ENCODE measurements at regions not wholly inside any gene's neighbourhood (a gene's known extent, or its start where the extent isn't known, plus 50 kb on each side); places are given as distances from the start of the nearest gene placed in this dataset.

- TF ChIP-seq ESRRA (CRISPR knock-in tag; IDR thresholded peaks at IDR 0.05; ENCODE audit: borderline replicate concordance) (no peak), EMX1 (CRISPR knock-in tag; IDR thresholded peaks at IDR 0.05) (no peak), OVOL2 (CRISPR knock-in tag; IDR thresholded peaks at IDR 0.05; ENCODE audit: borderline replicate concordance) (no peak), JAZF1 (CRISPR knock-in tag; IDR thresholded peaks at IDR 0.05) (no peak), SP1 (CRISPR knock-in tag; conservative IDR thresholded peaks at IDR 0.05) (no peak), NR1H2 (CRISPR knock-in tag; IDR thresholded peaks at IDR 0.05) (no peak)
- Mint-ChIP-seq H3K27ac (no peak overlapping the region), H3K4me3 (no peak overlapping the region), H3K4me1 (no peaks in the 10 kb centered on the region), H3K27me3 (ENCODE audit: low read depth) (no peaks in the 10 kb centered on the region), H3K9me3 (no peaks in the 10 kb centered on the region), H3K36me3 (no peaks in the 10 kb centered on the region)
- ChIA-PET CTCF (no interaction called here), POLR2A (no interaction called here)
- no peak for DNase-seq (ENCODE audit: low spot score)
- no peak for ATAC-seq
Observed at GRCh38 chr3:88824666-88825564, 282.5 kb upstream of the EPHA3 start.

- Mint-ChIP-seq H3K4me1 (no peaks in the 10 kb centered on the region), H3K27me3 (ENCODE audit: low read depth) (no peaks in the 10 kb centered on the region), H3K9me3 (no peaks in the 10 kb centered on the region), H3K27ac (no peak overlapping the region), H3K36me3 (no peaks in the 10 kb centered on the region), H3K4me3 (no peak overlapping the region)
- TF ChIP-seq, protein P1, sequence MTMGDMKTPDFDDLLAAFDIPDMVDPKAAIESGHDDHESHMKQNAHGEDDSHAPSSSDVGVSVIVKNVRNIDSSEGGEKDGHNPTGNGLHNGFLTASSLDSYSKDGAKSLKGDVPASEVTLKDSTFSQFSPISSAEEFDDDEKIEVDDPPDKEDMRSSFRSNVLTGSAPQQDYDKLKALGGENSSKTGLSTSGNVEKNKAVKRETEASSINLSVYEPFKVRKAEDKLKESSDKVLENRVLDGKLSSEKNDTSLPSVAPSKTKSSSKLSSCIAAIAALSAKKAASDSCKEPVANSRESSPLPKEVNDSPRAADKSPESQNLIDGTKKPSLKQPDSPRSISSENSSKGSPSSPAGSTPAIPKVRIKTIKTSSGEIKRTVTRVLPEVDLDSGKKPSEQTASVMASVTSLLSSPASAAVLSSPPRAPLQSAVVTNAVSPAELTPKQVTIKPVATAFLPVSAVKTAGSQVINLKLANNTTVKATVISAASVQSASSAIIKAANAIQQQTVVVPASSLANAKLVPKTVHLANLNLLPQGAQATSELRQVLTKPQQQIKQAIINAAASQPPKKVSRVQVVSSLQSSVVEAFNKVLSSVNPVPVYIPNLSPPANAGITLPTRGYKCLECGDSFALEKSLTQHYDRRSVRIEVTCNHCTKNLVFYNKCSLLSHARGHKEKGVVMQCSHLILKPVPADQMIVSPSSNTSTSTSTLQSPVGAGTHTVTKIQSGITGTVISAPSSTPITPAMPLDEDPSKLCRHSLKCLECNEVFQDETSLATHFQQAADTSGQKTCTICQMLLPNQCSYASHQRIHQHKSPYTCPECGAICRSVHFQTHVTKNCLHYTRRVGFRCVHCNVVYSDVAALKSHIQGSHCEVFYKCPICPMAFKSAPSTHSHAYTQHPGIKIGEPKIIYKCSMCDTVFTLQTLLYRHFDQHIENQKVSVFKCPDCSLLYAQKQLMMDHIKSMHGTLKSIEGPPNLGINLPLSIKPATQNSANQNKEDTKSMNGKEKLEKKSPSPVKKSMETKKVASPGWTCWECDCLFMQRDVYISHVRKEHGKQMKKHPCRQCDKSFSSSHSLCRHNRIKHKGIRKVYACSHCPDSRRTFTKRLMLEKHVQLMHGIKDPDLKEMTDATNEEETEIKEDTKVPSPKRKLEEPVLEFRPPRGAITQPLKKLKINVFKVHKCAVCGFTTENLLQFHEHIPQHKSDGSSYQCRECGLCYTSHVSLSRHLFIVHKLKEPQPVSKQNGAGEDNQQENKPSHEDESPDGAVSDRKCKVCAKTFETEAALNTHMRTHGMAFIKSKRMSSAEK (CRISPR knock-in tag; IDR thresholded peaks at IDR 0.05; ENCODE audit: borderline replicate concordance) = no peak
- TF ChIP-seq, protein P2, sequence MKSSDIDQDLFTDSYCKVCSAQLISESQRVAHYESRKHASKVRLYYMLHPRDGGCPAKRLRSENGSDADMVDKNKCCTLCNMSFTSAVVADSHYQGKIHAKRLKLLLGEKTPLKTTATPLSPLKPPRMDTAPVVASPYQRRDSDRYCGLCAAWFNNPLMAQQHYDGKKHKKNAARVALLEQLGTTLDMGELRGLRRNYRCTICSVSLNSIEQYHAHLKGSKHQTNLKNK (CRISPR knock-in tag; IDR thresholded peaks at IDR 0.05) = no peak
- TF ChIP-seq CBFB (CRISPR knock-in tag; IDR thresholded peaks at IDR 0.05; ENCODE audit: low read depth) (no peak), SMAD3 (CRISPR knock-in tag; IDR thresholded peaks at IDR 0.05; ENCODE audit: borderline replicate concordance) (no peak), ZBTB43 (CRISPR knock-in tag; IDR thresholded peaks at IDR 0.05) (no peak), MXD4 (CRISPR knock-in tag; IDR thresholded peaks at IDR 0.05; ENCODE audit: borderline replicate concordance) (no peak), PREB (CRISPR knock-in tag; IDR thresholded peaks at IDR 0.05; ENCODE audit: borderline replicate concordance) (no peak), ZNF416 (CRISPR knock-in tag; IDR thresholded peaks at IDR 0.05) (no peak), ETV6 (CRISPR knock-in tag; IDR thresholded peaks at IDR 0.05) (no peak), JAZF1 (CRISPR knock-in tag; IDR thresholded peaks at IDR 0.05) (no peak), NR2C2 (CRISPR knock-in tag; IDR thresholded peaks at IDR 0.05) (no peak), TP53 (CRISPR knock-in tag; IDR thresholded peaks at IDR 0.05) (no peak), ESRRA (CRISPR knock-in tag; IDR thresholded peaks at IDR 0.05; ENCODE audit: borderline replicate concordance) (no peak), ZNF423 (CRISPR knock-in tag; IDR thresholded peaks at IDR 0.05) (no peak)
- TF ChIP-seq, protein P3, sequence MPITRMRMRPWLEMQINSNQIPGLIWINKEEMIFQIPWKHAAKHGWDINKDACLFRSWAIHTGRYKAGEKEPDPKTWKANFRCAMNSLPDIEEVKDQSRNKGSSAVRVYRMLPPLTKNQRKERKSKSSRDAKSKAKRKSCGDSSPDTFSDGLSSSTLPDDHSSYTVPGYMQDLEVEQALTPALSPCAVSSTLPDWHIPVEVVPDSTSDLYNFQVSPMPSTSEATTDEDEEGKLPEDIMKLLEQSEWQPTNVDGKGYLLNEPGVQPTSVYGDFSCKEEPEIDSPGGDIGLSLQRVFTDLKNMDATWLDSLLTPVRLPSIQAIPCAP (CRISPR knock-in tag; IDR thresholded peaks at IDR 0.05) = no peak
- TF ChIP-seq, protein P4, sequence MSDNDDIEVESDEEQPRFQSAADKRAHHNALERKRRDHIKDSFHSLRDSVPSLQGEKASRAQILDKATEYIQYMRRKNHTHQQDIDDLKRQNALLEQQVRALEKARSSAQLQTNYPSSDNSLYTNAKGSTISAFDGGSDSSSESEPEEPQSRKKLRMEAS (CRISPR knock-in tag; IDR thresholded peaks at IDR 0.05) = no peak
- TF ChIP-seq, protein P5, sequence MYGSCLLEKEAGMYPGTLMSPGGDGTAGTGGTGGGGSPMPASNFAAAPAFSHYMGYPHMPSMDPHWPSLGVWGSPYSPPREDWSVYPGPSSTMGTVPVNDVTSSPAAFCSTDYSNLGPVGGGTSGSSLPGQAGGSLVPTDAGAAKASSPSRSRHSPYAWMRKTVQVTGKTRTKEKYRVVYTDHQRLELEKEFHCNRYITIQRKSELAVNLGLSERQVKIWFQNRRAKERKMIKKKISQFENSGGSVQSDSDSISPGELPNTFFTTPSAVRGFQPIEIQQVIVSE (CRISPR knock-in tag; IDR thresholded peaks at IDR 0.05; ENCODE audit: borderline replicate concordance) = no peak
- TF ChIP-seq, protein P6, sequence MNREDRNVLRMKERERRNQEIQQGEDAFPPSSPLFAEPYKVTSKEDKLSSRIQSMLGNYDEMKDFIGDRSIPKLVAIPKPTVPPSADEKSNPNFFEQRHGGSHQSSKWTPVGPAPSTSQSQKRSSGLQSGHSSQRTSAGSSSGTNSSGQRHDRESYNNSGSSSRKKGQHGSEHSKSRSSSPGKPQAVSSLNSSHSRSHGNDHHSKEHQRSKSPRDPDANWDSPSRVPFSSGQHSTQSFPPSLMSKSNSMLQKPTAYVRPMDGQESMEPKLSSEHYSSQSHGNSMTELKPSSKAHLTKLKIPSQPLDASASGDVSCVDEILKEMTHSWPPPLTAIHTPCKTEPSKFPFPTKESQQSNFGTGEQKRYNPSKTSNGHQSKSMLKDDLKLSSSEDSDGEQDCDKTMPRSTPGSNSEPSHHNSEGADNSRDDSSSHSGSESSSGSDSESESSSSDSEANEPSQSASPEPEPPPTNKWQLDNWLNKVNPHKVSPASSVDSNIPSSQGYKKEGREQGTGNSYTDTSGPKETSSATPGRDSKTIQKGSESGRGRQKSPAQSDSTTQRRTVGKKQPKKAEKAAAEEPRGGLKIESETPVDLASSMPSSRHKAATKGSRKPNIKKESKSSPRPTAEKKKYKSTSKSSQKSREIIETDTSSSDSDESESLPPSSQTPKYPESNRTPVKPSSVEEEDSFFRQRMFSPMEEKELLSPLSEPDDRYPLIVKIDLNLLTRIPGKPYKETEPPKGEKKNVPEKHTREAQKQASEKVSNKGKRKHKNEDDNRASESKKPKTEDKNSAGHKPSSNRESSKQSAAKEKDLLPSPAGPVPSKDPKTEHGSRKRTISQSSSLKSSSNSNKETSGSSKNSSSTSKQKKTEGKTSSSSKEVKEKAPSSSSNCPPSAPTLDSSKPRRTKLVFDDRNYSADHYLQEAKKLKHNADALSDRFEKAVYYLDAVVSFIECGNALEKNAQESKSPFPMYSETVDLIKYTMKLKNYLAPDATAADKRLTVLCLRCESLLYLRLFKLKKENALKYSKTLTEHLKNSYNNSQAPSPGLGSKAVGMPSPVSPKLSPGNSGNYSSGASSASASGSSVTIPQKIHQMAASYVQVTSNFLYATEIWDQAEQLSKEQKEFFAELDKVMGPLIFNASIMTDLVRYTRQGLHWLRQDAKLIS (CRISPR knock-in tag; IDR thresholded peaks at IDR 0.05; ENCODE audit: borderline replicate concordance) = no peak
- POLR2A ChIA-PET = no interaction called here
- no peak for DNase-seq (ENCODE audit: low spot score)
- CTCF ChIA-PET = interaction anchor here (1.2 kb wide), 1 partner anchor 609 kb away, joined by 3 read pairs; no protein-coding TSS in a partner anchor
- no peak for ATAC-seq
Observed at GRCh38 chr3:88828466-88828865, 279.0 kb upstream of the EPHA3 start.

Measured in WTC11 (cell line).